Activated CD8-positive, alpha-beta T cell treated with anti-CD3 and anti-CD28 coated beads for 36 hours (primary cell): ENCODE measurements at regions not wholly inside any gene's neighbourhood (a gene's known extent, or its start where the extent isn't known, plus 50 kb on each side); places are given as distances from the start of the nearest gene placed in this dataset.

Experiments
- ATAC-seq: fragments of 200-7000 bp; cut with Tn5 transposase; one replicate; pipeline ENCODE4 v1.10.0; 2021; ENCODE audit warnings: mild to moderate bottlenecking, moderate library complexity
- CTCF ChIA-PET: fragments of 350-600 bp; sonication (Branson Sonifier 250); formaldehyde crosslinking; loops from one replicate; lab custom pipeline; 2021; ENCODE audit warnings: antibody characterized with exemption; lab: Charles Lee
- POLR2A ChIA-PET: fragments of 350-600 bp; sonication (Branson Sonifier 250); formaldehyde crosslinking; loops from one replicate; lab custom pipeline; 2021; ENCODE audit warnings: antibody characterized with exemption; lab: Charles Lee
- DNase-seq: peaks from one replicate; pipeline ENCODE4 v3.0.0-alpha.2; 2020
- H3K27ac Mint-ChIP-seq: one replicate; pipeline ENCODE4 v1.8.0; 2021; ENCODE audit warnings: mild to moderate bottlenecking, mixed read lengths
- H3K27me3 Mint-ChIP-seq: one replicate; pipeline ENCODE4 v1.8.0; 2021; ENCODE audit warnings: mixed read lengths
- H3K36me3 Mint-ChIP-seq: one replicate; pipeline ENCODE4 v1.8.0; 2021; ENCODE audit warnings: low read depth, mixed read lengths
- H3K4me1 Mint-ChIP-seq: one replicate; pipeline ENCODE4 v1.8.0; 2021; ENCODE audit warnings: low read depth, mixed read lengths
- H3K4me3 Mint-ChIP-seq: one replicate; pipeline ENCODE4 v1.8.0; 2021; ENCODE audit warnings: mild to moderate bottlenecking, moderate library complexity, mixed read lengths
- H3K9me3 Mint-ChIP-seq: one replicate; pipeline ENCODE4 v1.8.0; 2021; ENCODE audit warnings: mixed read lengths
- CTCF ChIP-seq: fragments of 200-600 bp; IDR thresholded peaks from one replicate; pipeline ENCODE4 v1.8.0; 2022; ENCODE audit warnings: antibody characterized with exemption, mild to moderate bottlenecking
- intact Hi-C: fragments of 100-400 bp; cut with micrococcal nuclease; formaldehyde crosslinking; loops from one replicate; pipeline ENCODE4 v1.10.0; 2022

GRCh38 chrX:9317176-9317575 is 147.7 kb upstream of the TBL1X start:
- DNase-seq (no peak), ATAC-seq (no peak)
- intact Hi-C loops = no loop called here
- Mint-ChIP-seq H3K36me3 (no peaks in the 10 kb centered on the region), H3K27ac (no peak overlapping the region), H3K4me3 (no peak overlapping the region), H3K9me3 (no peaks in the 10 kb centered on the region), H3K4me1 (peaks cover 15% of the 10 kb centered on the region), H3K27me3 (no peaks in the 10 kb centered on the region)
- no peak for TF ChIP-seq CTCF
- ChIA-PET CTCF (no interaction called here), POLR2A (no interaction called here)

GRCh38 chrX:9318213-9318612 is 146.6 kb upstream of the TBL1X start:
- peaks cover 17% of the 10 kb centered on the region for H3K4me1 Mint-ChIP-seq
- no peak overlapping the region for H3K27ac Mint-ChIP-seq
- H3K9me3 Mint-ChIP-seq = no peaks in the 10 kb centered on the region
- no peaks in the 10 kb centered on the region for H3K27me3 Mint-ChIP-seq
- no peaks in the 10 kb centered on the region for H3K36me3 Mint-ChIP-seq
- ATAC-seq (peak; percentile 58), DNase-seq (peak; percentile 45)
- no peak for TF ChIP-seq CTCF
- POLR2A ChIA-PET = no interaction called here
- CTCF ChIA-PET = no interaction called here
- intact Hi-C loops = no loop called here
- no peak overlapping the region for H3K4me3 Mint-ChIP-seq

GRCh38 chrX:9318766-9319165 is 146.1 kb upstream of the TBL1X start:
- DNase-seq (no peak), ATAC-seq (no peak)
- no peaks in the 10 kb centered on the region for H3K9me3 Mint-ChIP-seq
- H3K36me3 Mint-ChIP-seq = no peaks in the 10 kb centered on the region
- CTCF ChIA-PET = no interaction called here
- intact Hi-C loops = no loop called here
- no peak for TF ChIP-seq CTCF
- POLR2A ChIA-PET = no interaction called here
- no peak overlapping the region for H3K4me3 Mint-ChIP-seq
- no peaks in the 10 kb centered on the region for H3K27me3 Mint-ChIP-seq
- H3K4me1 Mint-ChIP-seq = peaks cover 14% of the 10 kb centered on the region
- no peak overlapping the region for H3K27ac Mint-ChIP-seq

GRCh38 chrX:9320940-9321339 is 143.9 kb upstream of the TBL1X start:
- Mint-ChIP-seq H3K27ac (no peak overlapping the region), H3K4me3 (no peak overlapping the region), H3K36me3 (no peaks in the 10 kb centered on the region), H3K27me3 (no peaks in the 10 kb centered on the region), H3K4me1 (peaks cover 14% of the 10 kb centered on the region), H3K9me3 (no peaks in the 10 kb centered on the region)
- intact Hi-C loops = no loop called here
- DNase-seq (no peak), ATAC-seq (no peak)
- TF ChIP-seq CTCF = no peak
- ChIA-PET POLR2A (no interaction called here), CTCF (no interaction called here)

- ATAC-seq (no peak), DNase-seq (no peak)
- Mint-ChIP-seq H3K27ac (no peak overlapping the region), H3K27me3 (no peaks in the 10 kb centered on the region), H3K4me1 (peaks cover 8% of the 10 kb centered on the region), H3K36me3 (no peaks in the 10 kb centered on the region), H3K9me3 (no peaks in the 10 kb centered on the region), H3K4me3 (no peak overlapping the region)
- CTCF ChIA-PET = no interaction called here
- intact Hi-C loops = no loop called here
- POLR2A ChIA-PET = no interaction called here
- no peak for TF ChIP-seq CTCF
These were observed 140.2 kb upstream of the TBL1X start for GRCh38 chrX:9324676-9325075.
